Testis (tissue), 2 donors: ENCODE measurements at regions not wholly inside any gene's neighbourhood (a gene's known extent, or its start where the extent isn't known, plus 50 kb on each side); places are given as distances from the start of the nearest gene placed in this dataset.

Experiments used
- DNase-seq: peaks from one replicate; pipeline ENCODE4 v3.0.0-alpha.2; 2019
- H3K27ac ChIP-seq, 2 donors: fragments of 200-600 bp; sonication (generic); one replicate each; pipeline ENCODE4 v1.5.1; 2019
- H3K27me3 ChIP-seq: fragments of 200-600 bp; sonication (generic); one replicate; pipeline ENCODE4 v1.5.1; 2019
- H3K36me3 ChIP-seq: fragments of 200-600 bp; sonication (generic); one replicate; pipeline ENCODE4 v1.5.1; 2017; ENCODE audit warnings: low read depth; ENCODE audit errors: missing control alignments
- H3K4me1 ChIP-seq: fragments of 200-600 bp; sonication (generic); one replicate; pipeline ENCODE4 v1.5.1; 2019
- H3K4me3 ChIP-seq, 2 donors: fragments of 200-600 bp; sonication (generic); one replicate each; pipeline ENCODE4 v1.5.1; 2017 to 2019
- H3K9me3 ChIP-seq: fragments of 200-600 bp; sonication (generic); one replicate; pipeline ENCODE4 v1.5.1; 2017
- CTCF ChIP-seq, 3 experiments: fragments of 450-650 bp in 2 of 3; fragments of 200-600 bp in 1 of 3; sonication (generic) in 1 of 3; IDR thresholded peaks; one replicate each; pipeline ENCODE4 v1.5.1; 2016 to 2019; ENCODE audit warnings: antibody characterized with exemption in 3 of 3, mild to moderate bottlenecking in 2 of 3, moderate library complexity in 1 of 3
- POLR2A ChIP-seq: fragments of 450-650 bp; IDR thresholded peaks from one replicate; pipeline ENCODE4 v1.6.1; 2017; ENCODE audit warnings: antibody characterized with exemption, mild to moderate bottlenecking, moderate library complexity
- WGBS, 2 donors: methylation state at CpG; one replicate each; pipeline ENCODE4 v1.1.5; 2018; 5-methylcytosine and 5-hydroxymethylcytosine counted together
- intact Hi-C: fragments of 100-400 bp; cut with DNase I; formaldehyde crosslinking; loops from one replicate; pipeline ENCODE4 v1.15.1; 2023; ENCODE audit warnings: low total_unique reads

GRCh38 chr15:46786590-46787285 is 930.6 kb upstream of the SEMA6D start:
- TF ChIP-seq POLR2A (no peak), CTCF (IDR thresholded peaks at IDR 0.05) (no peak)
- Histone ChIP-seq H3K4me1 (no peaks in the 10 kb centered on the region), H3K4me3 (no peak overlapping the region), H3K27me3 (no peaks in the 10 kb centered on the region), H3K9me3 (no peaks in the 10 kb centered on the region), H3K27ac (no peak overlapping the region), H3K36me3 (no peaks in the 10 kb centered on the region)
- intact Hi-C loops = no loop called here
- DNase-seq = no peak
- 58 to 63% methylated on average over 5 of the region's 5 CpGs for WGBS, 2 donors

GRCh38 chr15:46795685-46796084 is 921.6 kb upstream of the SEMA6D start:
- Histone ChIP-seq H3K4me1 (no peaks in the 10 kb centered on the region), H3K27ac (no peak overlapping the region), H3K9me3 (no peaks in the 10 kb centered on the region), H3K4me3 (no peak overlapping the region), H3K36me3 (no peaks in the 10 kb centered on the region), H3K27me3 (no peaks in the 10 kb centered on the region)
- TF ChIP-seq CTCF (IDR thresholded peaks at IDR 0.05) (no peak), POLR2A (no peak)
- intact Hi-C loops = no loop called here
- DNase-seq = no peak
- 86 to 89% methylated on average over 3 of the region's 3 CpGs for WGBS, 2 donors

GRCh38 chr15:46808834-46809233 is 908.5 kb upstream of the SEMA6D start:
- Histone ChIP-seq H3K27ac (no peak overlapping the region), H3K9me3 (no peaks in the 10 kb centered on the region), H3K4me1 (no peaks in the 10 kb centered on the region), H3K36me3 (no peaks in the 10 kb centered on the region), H3K4me3 (no peak overlapping the region), H3K27me3 (no peaks in the 10 kb centered on the region)
- no peak for TF ChIP-seq POLR2A
- TF ChIP-seq CTCF (IDR thresholded peaks at IDR 0.05) = no peak
- WGBS, 2 donors = 43 to 66% methylated on average over 1 of the region's 1 CpG
- intact Hi-C loops = no loop called here
- DNase-seq = no peak

- Histone ChIP-seq H3K36me3 (no peaks in the 10 kb centered on the region), H3K4me3 (no peak overlapping the region), H3K4me1 (no peaks in the 10 kb centered on the region), H3K9me3 (no peaks in the 10 kb centered on the region), H3K27me3 (no peaks in the 10 kb centered on the region), H3K27ac (no peak overlapping the region)
- 71 to 91% methylated on average over 4 of the region's 4 CpGs for WGBS, 2 donors
- no peak for DNase-seq
- intact Hi-C loops = no loop called here
- TF ChIP-seq POLR2A = no peak
- TF ChIP-seq CTCF (IDR thresholded peaks at IDR 0.05) = no peak
Measured at GRCh38 chr15:46815240-46815639, 902.1 kb upstream of the SEMA6D start.

GRCh38 chr15:46815765-46816164 is 901.5 kb upstream of the SEMA6D start:
- Histone ChIP-seq H3K4me3 (no peak overlapping the region), H3K27ac (no peak overlapping the region), H3K4me1 (no peaks in the 10 kb centered on the region), H3K9me3 (no peaks in the 10 kb centered on the region), H3K36me3 (no peaks in the 10 kb centered on the region), H3K27me3 (no peaks in the 10 kb centered on the region)
- no peak for TF ChIP-seq CTCF (IDR thresholded peaks at IDR 0.05)
- DNase-seq = peak; percentile 33
- intact Hi-C loops = no loop called here
- WGBS, 2 donors = 57 to 72% methylated on average over 1 of the region's 1 CpG
